Mesodermal cell (in vitro differentiated cells): ENCODE measurements at regions not wholly inside any gene's neighbourhood (a gene's known extent, or its start where the extent isn't known, plus 50 kb on each side); places are given as distances from the start of the nearest gene placed in this dataset.

ENCODE experiments used
- H3K27ac ChIP-seq: 2 replicates; pipeline ENCODE4 v1.7.0; 2013; ENCODE audit warnings: mild to moderate bottlenecking, low read depth, low read length, moderate library complexity; ENCODE audit not compliant: severe bottlenecking
- H3K36me3 ChIP-seq: 2 replicates; pipeline ENCODE4 v1.7.1; 2013; ENCODE audit warnings: mild to moderate bottlenecking, low read length, moderate library complexity; ENCODE audit not compliant: control insufficient read depth, insufficient read depth
- H3K4me1 ChIP-seq: one replicate; pipeline ENCODE4 v1.7.1; 2013; ENCODE audit warnings: mild to moderate bottlenecking, low read length; ENCODE audit not compliant: insufficient read depth, control insufficient read depth, poor library complexity, severe bottlenecking
- H3K4me3 ChIP-seq: 2 replicates; pipeline ENCODE4 v1.7.0; 2013; ENCODE audit warnings: low read length, control low read depth, mild to moderate bottlenecking; ENCODE audit not compliant: insufficient read depth, poor library complexity, severe bottlenecking; ENCODE audit errors: extremely low read depth
- H3K9me3 ChIP-seq: 2 replicates; pipeline ENCODE4 v1.7.1; 2013; ENCODE audit warnings: mild to moderate bottlenecking, low read length, moderate library complexity; ENCODE audit not compliant: control insufficient read depth
- WGBS, 2 experiments: methylation state at CpG; one replicate each; pipeline ENCODE4 v1.1.5; 2013; ENCODE audit warnings: missing lambda C conversion rate in 2 of 2; ENCODE audit not compliant: insufficient coverage in 2 of 2; 5-methylcytosine and 5-hydroxymethylcytosine counted together

DNA sequence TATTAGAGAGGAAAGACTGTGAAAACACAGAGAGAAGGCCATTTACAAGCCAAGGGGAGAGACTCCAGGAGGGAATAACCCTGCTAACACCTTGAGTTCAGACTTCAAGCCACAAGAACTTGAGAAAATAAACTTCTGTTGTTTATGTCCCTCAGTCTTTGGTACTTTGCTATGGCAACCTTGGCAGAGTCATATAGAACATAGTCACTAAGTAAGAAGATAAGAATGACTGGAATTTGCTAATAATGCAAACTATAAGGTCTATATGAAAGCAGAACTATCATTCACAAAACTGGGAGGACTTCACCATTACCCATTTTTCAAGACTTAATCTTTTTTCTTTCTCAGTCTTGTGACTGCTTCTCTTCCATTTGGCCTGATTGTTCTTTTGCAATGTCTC, 767.3 kb upstream of the ADAMTS5 start:
- no peak overlapping the region for H3K27ac ChIP-seq
- H3K9me3 ChIP-seq: peaks cover 2% of the 10 kb centered on the region
- no peaks in the 10 kb centered on the region for H3K4me1 ChIP-seq
- no peak overlapping the region for H3K4me3 ChIP-seq
- H3K36me3 ChIP-seq: no peaks in the 10 kb centered on the region

- Histone ChIP-seq H3K4me3 (no peak overlapping the region), H3K4me1 (no peaks in the 10 kb centered on the region), H3K27ac (no peak overlapping the region), H3K36me3 (no peaks in the 10 kb centered on the region), H3K9me3 (peaks cover 5% of the 10 kb centered on the region)
- WGBS, 2 experiments: 81 to 100% methylated on average over 1 of the region's 1 CpG
Observed at GRCh38 chr21:27725916-27726315, 759.0 kb upstream of the ADAMTS5 start.

GRCh38 chr21:27722095-27722494, 755.2 kb upstream of the ADAMTS5 start:
- H3K27ac ChIP-seq: no peak overlapping the region
- no peaks in the 10 kb centered on the region for H3K36me3 ChIP-seq
- no peaks in the 10 kb centered on the region for H3K9me3 ChIP-seq
- H3K4me3 ChIP-seq: no peak overlapping the region
- no peaks in the 10 kb centered on the region for H3K4me1 ChIP-seq

DNA sequence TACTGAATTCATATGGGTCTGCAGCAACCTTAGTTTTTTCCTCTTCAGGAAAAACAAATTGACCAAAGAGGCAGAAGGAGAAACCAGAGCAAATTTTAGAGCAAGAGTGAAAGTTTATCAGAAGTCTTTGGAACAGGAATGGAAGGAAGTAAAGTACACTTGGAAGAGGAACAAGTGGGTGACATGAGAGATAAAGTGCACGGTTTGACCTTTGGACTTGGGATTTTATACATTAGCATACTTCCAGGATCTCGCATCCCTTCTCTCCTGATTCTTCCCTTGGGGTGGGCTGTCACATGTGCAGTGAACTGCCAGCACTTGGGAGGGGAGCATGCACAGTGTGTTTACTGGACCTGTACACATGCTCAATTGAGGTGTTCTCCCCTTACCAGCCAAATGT, 754.8 kb upstream of the ADAMTS5 start:
- H3K9me3 ChIP-seq: no peaks in the 10 kb centered on the region
- no peak overlapping the region for H3K27ac ChIP-seq
- no peak overlapping the region for H3K4me3 ChIP-seq
- no CpG with 5 or more reads among the region's 2 CpGs for WGBS, 2 experiments
- H3K4me1 ChIP-seq: no peaks in the 10 kb centered on the region
- H3K36me3 ChIP-seq: no peaks in the 10 kb centered on the region

GRCh38 chr21:27719226-27719625, 752.3 kb upstream of the ADAMTS5 start:
- WGBS, 2 experiments: 81 to 91% methylated on average over 4 of the region's 4 CpGs
- no peak overlapping the region for H3K4me3 ChIP-seq
- H3K36me3 ChIP-seq: no peaks in the 10 kb centered on the region
- no peaks in the 10 kb centered on the region for H3K4me1 ChIP-seq
- H3K9me3 ChIP-seq: no peaks in the 10 kb centered on the region
- no peak overlapping the region for H3K27ac ChIP-seq

GRCh38 chr21:27715131-27715530, 748.2 kb upstream of the ADAMTS5 start:
- H3K36me3 ChIP-seq: no peaks in the 10 kb centered on the region
- no peaks in the 10 kb centered on the region for H3K4me1 ChIP-seq
- no peak overlapping the region for H3K27ac ChIP-seq
- no peaks in the 10 kb centered on the region for H3K9me3 ChIP-seq
- H3K4me3 ChIP-seq: no peak overlapping the region
- WGBS, 2 experiments: no CpG with 5 or more reads among the region's 1 CpG

GRCh38 chr21:27713154-27714109, 746.5 kb upstream of the ADAMTS5 start:
- H3K36me3 ChIP-seq: no peaks in the 10 kb centered on the region
- H3K9me3 ChIP-seq: no peaks in the 10 kb centered on the region
- no peak overlapping the region for H3K27ac ChIP-seq
- WGBS, 2 experiments: 76 to 93% methylated on average over 3 to 6 of the region's 7 CpGs
- no peak overlapping the region for H3K4me3 ChIP-seq
- no peaks in the 10 kb centered on the region for H3K4me1 ChIP-seq

DNA sequence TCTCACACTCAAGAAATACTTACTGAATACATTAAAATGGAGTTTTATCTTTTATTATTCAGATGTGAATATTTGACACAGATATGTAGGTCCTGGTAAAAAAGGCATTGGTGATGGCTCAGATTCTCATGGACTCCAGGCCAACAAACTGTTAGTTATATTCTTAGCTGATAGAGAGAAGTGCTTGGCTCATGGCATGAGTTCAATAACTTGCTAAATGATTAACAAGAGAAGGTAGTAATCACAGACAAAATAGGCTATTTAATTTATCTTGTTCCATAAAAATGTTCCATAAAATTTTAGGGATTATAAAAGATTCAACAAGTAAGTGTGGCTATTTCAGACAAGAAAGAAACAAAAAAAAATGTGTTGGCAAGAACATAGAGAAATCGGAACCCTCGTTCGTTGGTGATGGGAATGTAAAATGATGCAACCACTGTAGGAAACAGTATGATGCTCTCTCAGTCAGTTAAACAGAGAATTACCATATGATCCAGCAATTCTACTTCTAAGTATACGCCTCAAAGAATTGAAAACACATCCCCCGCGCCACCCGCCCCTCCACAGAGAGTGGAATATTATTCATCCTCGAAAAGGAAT, 737.8 kb upstream of the ADAMTS5 start:
- H3K9me3 ChIP-seq: peaks cover 4% of the 10 kb centered on the region
- H3K4me1 ChIP-seq: no peaks in the 10 kb centered on the region
- H3K36me3 ChIP-seq: no peaks in the 10 kb centered on the region
- no peak overlapping the region for H3K27ac ChIP-seq
- WGBS, 2 experiments: 88 to 100% methylated on average over 3 of the region's 8 CpGs
- no peak overlapping the region for H3K4me3 ChIP-seq

DNA sequence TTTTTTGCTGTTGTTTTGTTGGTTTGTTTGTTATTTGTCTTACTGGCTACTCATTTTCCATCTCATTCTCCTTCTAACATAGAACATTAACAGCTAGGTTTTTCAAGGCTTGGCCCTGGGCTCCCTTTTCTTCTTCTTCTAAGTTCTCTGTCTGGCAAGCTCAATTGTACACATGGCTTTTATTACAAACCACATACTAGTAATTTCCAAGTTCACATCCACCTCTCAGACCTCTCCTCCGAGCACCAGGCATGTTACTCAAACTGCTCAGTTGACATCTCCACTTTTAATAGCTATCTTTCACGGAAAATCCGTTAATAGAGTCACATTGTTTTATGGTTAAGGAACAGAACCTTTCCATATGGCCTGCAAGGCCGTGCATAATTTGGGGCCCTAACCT, 736.9 kb upstream of the ADAMTS5 start:
- WGBS, 2 experiments: 64 to 100% methylated on average over 1 of the region's 4 CpGs
- no peaks in the 10 kb centered on the region for H3K4me1 ChIP-seq
- no peak overlapping the region for H3K27ac ChIP-seq
- peaks cover 4% of the 10 kb centered on the region for H3K9me3 ChIP-seq
- no peaks in the 10 kb centered on the region for H3K36me3 ChIP-seq
- no peak overlapping the region for H3K4me3 ChIP-seq

GRCh38 chr21:27700974-27701614, 734.2 kb upstream of the ADAMTS5 start:
- H3K27ac ChIP-seq: no peak overlapping the region
- no peaks in the 10 kb centered on the region for H3K9me3 ChIP-seq
- H3K4me3 ChIP-seq: no peak overlapping the region
- WGBS, 2 experiments: 25 to 28% methylated on average over 9 of the region's 14 CpGs
- H3K4me1 ChIP-seq: no peaks in the 10 kb centered on the region
- no peaks in the 10 kb centered on the region for H3K36me3 ChIP-seq

- Histone ChIP-seq H3K36me3 (no peaks in the 10 kb centered on the region), H3K27ac (no peak overlapping the region), H3K4me1 (no peaks in the 10 kb centered on the region), H3K9me3 (no peaks in the 10 kb centered on the region), H3K4me3 (no peak overlapping the region)
- WGBS, 2 experiments: 100% methylated on average over 1 of the region's 1 CpG; no CpG with 5 or more reads in 1 of the 2 experiments
Observed at GRCh38 chr21:27695246-27695645, 728.4 kb upstream of the ADAMTS5 start.
